22Rv1 (cell line): ENCODE measurements at regions not wholly inside any gene's neighbourhood (a gene's known extent, or its start where the extent isn't known, plus 50 kb on each side); places are given as distances from the start of the nearest gene placed in this dataset.
"Not testable (repeated sequence)": the region's sequence is repeated elsewhere in the genome, so short reads cannot be mapped to it uniquely, and the experiment has no call there.

ENCODE experiments used
- H3K27ac ChIP-seq: fragments of 450-650 bp; 2 replicates; pipeline ENCODE4 v1.5.1; 2017
- ZFX ChIP-seq: fragments of 450-650 bp; IDR thresholded peaks from 2 replicates; pipeline ENCODE4 v1.6.1; 2017; ENCODE audit warnings: antibody characterized with exemption, borderline replicate concordance
- TF ChIP-seq, protein P1 (sequence below): fragments of 450-650 bp; IDR thresholded peaks from 2 replicates; pipeline ENCODE4 v1.5.1; 2017; ENCODE audit warnings: mild to moderate bottlenecking

DNA sequence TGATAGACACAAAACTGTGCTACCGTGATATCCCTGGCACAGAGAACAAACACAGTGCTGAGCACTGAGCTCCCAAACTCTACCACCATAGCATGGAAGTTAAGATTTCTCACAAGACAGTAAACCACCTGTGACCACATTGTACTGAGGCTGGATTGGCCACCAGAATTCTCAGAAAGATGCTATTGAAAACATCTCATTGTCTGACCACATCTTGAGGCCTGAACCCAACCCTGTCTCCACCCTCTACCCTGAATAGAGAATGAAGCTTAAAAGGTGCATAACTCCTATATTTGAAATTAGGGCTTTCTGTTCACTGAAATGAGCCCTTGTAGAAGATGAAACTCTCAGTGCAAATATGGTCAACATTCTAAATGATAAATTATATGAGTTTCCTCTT lies 281.3 kb upstream of the NPAP1 start:
- no peak overlapping the region for H3K27ac ChIP-seq
- TF ChIP-seq ZFX = no peak
- TF ChIP-seq, protein P1, sequence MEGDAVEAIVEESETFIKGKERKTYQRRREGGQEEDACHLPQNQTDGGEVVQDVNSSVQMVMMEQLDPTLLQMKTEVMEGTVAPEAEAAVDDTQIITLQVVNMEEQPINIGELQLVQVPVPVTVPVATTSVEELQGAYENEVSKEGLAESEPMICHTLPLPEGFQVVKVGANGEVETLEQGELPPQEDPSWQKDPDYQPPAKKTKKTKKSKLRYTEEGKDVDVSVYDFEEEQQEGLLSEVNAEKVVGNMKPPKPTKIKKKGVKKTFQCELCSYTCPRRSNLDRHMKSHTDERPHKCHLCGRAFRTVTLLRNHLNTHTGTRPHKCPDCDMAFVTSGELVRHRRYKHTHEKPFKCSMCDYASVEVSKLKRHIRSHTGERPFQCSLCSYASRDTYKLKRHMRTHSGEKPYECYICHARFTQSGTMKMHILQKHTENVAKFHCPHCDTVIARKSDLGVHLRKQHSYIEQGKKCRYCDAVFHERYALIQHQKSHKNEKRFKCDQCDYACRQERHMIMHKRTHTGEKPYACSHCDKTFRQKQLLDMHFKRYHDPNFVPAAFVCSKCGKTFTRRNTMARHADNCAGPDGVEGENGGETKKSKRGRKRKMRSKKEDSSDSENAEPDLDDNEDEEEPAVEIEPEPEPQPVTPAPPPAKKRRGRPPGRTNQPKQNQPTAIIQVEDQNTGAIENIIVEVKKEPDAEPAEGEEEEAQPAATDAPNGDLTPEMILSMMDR = no peak

DNA sequence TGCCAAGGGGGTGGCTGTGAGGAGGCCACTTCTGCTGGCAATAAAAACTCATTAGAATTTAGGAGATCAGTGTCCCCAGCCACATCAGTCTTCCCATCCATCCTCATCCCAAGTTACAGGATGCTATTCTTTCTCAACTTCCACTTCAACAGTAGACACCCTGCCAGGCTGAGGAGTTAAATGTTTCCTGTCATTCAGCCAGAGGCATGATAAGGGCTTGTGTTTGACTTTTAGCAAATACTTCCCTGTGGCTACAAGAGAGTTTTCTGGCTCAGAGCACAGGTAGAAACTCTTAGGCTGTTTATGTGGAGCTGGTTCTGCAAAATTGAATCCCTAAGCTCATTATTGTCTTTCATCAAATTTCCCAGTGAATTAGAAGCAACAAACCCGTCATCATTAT lies 262.9 kb upstream of the NPAP1 start:
- not testable (repeated sequence) for H3K27ac ChIP-seq

DNA sequence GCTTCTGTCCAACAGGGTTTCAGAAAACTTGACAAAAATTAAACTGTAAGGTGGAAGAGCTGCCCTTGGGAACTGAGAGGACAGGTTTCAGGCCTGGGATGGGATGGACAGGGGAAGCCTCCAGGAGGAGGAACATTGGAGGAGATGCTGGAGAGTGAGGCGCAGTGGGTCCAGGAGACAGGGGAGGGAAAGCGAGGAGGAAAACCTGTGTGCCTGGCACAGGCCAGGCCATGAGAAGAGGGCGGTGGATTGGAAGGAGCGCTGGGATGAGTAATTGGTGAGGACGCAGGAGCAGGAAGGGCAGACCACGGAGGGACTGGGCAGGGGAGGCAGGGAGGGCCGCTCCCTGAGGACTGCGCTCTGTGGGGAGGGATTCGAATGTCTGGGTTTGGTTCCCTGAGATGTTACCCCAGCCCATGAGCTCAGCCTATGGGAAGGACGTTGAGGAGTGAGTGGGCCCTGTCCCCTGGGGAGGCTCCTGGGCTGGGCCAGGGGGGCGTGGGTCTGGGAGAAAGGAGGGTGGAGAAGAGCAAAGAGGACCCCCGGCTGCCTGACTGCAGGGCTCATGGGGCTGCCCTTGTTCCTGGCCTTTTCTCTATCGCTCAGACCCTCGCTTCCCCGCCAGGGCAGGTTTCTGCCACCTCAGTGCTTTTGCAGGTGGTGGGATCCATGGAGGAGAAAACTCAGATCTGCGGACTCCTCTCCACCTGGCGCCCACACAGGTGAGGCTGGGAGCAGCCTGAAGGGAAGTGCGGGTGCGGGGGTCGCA lies 249.1 kb upstream of the NPAP1 start:
- not testable (repeated sequence) for H3K27ac ChIP-seq

DNA sequence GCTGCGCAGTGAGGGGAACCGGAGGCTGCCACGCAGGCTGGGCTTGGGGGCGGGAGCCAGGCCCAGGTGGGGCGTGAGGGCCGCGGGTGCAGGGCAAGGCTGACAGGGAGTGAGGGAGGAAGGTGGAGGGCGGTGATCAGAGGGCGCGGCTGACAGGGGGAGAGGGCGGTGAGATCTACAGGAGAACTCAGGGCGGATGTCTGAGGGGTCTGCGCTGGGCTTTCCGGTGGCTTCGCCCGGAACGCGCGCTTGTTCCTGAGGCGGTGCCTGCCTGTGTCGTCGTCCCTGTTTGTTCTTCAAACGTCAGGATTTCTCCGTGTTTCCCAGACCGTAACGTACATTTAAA lies 248.5 kb upstream of the NPAP1 start:
- not testable (repeated sequence) for H3K27ac ChIP-seq

DNA sequence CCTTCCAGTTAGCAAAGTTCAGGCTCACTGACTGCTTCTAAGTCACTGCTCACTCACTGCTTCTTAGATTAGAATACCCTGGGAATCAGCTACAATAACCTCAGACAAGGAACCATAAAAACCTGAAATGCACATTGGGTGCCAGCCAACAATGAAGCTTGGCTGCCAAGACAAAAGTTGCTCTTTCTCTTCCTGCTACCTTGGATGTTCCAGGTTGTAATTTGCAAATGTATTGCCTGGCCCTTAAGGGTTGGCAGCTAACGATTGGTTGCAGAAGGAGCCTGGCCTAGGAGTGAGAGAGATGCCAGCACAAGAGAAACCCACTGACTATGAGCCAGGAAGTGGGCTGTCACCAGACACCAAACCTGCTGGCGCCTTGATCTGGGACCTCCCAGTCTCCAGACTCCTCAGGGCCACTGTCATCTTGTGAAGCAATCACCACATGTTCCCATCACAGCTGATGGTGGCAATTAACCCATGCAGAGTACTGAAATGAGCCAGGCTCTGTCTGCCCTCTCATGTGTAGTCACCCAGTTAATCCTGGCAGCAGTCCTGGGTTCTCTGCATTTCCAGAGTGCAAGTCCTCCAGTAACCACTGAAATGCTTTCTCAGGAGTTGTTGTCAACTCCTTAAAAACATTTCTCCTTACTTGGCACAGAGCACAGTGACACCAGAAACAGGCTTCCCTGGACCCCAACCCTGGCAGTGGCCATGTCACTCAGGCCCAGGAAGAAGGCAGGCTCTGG lies 240.3 kb upstream of the NPAP1 start:
- H3K27ac ChIP-seq = not testable (repeated sequence)

DNA sequence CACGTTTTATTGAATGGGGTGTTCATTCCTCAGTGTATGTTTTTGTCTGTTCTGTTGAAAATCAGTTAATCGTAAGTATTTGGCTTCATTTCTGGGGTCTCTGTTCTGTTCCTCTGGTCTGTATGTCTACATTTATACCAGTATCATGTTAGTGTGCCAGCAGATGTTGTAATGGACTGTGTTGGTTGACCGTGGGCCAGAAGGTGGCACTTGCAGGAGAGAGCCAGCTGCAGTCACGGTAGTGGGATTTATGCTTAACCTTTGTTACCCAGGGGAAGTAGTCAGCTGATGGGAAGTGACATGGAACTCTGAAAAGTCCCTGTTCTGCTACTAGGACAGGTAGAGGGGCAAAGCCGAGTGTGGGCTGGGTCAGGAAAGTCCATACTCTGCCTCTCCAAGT lies 238.3 kb upstream of the NPAP1 start:
- H3K27ac ChIP-seq = not testable (repeated sequence)

DNA sequence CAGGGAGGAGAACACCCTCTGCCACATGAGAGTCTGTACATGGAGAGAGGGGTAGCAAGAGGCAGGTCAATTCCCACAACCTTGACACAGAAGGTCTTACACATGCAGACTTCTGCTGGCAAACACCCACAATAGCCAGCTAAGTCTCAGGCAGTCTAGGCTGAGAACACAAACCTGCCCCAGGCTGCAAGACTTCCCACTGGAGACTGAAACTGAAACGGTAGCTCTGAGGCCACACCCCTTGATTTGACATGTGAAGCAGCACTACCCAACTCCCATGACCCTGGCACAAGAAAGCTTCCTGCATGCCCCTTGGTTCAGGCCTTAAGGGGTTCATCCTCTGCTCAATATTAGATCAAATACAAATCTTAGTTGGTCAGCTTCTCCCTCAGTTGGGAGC lies 237.8 kb upstream of the NPAP1 start:
- not testable (repeated sequence) for H3K27ac ChIP-seq

DNA sequence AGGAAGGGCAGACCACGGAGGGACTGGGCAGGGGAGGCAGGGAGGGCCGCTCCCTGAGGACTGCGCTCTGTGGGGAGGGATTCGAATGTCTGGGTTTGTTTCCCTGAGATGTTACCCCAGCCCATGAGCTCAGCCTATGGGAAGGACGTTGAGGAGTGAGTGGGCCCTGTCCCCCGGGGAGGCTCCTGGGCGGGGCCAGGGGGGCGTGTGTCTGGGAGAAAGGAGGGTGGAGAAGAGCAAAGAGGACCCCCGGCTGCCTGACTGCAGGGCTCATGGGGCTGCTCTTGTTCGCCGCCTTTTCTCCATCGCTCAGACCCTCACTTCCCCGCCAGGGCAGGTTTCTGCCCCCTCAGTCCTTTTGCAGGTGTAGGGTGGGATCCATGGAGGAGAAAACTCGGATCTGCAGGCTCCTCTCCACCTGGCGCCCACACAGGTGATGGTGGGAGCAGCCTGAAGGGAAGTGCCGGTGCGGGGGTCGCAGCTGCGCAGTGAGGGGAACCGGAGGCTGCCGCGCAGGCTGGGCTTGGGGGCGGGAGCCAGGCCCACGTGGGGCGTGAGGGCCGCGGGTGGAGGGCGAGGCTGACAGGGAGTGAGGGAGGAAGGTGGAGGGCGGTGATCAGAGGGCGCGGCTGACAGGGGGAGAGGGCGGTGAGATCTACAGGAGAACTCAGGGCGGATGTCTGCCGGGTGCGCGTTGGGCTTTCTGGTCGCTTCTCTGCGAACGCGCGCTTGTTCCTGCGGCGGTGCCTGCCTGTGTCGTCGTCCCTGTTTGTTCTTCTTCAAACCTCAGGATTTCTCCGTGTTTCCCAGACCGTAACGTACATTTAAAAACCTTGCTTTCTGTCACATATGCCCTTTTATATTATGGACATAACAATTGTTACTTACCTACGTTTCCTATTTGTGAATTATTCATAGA lies 198.2 kb upstream of the NPAP1 start:
- not testable (repeated sequence) for H3K27ac ChIP-seq

DNA sequence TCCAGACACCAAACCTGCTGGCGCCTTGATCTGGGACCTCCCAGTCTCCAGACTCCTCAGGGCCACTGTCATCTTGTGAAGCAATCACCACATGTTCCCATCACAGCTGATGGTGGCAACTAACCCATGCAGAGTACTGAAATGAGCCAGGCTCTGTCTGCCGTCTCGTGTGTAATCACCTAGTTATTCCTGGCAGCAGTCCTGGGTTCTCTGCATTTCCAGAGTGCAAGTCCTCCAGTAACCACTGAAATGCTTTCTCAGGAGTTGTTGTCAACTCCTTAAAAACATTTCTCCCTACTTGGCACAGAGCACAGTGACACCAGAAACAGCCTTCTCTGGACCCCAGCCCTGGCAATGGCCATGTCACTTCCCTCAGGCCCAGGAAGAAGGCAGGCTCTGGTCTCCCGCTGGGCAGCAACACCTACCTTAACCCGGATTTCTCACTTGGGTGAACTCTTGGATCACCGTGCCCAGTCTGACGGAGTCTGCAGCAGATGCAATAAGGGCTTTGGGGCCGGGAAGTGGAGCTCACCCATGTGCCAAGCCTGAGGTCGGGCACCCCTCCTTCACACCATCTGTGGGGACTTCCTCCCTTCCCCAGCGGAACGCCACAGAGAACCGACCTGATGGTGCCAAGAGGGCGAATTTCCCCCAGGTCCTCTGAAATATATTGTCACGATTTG lies 189.5 kb upstream of the NPAP1 start:
- not testable (repeated sequence) for H3K27ac ChIP-seq

DNA sequence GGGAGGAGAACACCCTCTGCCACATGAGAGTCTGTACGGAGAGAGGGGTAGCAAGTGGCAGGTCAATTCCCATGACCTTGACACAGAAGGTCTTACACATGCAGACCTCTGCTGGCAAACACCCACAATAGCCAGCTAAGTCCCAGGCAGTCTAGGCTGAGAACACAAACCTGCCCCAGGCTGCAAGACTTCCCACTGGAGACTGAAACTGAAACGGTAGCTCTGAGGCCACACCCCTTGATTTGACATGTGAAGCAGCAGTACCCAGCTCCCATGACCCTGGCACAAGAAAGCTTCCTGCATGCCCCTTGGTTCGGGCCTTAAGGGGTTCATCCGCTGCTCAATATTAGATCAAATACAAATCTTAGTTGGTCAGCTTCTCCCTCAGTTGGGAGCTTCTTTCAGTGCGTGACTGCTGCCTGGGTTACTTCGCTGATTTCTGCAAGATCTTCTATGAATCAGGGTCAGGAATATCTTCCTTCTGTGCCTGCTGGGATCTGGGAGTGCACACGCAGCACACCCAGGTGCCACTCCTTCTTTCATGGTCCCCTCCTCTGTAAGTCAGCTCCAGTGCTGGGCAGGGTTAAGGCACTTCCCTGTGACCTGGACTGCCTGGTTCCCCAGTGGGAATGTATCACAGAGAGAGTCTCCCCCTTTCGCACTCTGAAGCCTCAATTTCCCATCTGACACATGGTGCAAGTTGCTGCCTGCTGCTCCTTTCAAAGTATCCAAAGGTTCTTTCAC lies 187.2 kb upstream of the NPAP1 start:
- H3K27ac ChIP-seq = not testable (repeated sequence)

DNA sequence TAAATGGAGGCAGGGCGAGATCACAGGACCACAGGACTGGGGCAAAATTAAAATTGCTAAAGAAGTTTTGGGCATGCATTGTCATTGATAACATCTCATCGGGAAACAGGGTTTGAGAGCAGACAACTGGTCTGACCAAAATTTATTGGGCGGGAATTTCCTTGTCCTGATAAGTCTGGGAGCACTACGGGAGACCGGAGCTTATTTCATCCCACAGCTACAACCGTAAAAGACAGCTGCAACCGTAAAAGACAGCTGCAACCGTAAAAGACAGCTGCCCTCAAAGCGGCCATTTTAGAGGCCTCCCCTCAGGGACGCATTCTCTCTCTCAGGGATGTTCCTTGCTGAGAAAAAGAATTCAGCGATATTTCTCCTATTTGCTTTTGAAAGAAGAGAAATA lies 170.4 kb upstream of the NPAP1 start:
- H3K27ac ChIP-seq = not testable (repeated sequence)

DNA sequence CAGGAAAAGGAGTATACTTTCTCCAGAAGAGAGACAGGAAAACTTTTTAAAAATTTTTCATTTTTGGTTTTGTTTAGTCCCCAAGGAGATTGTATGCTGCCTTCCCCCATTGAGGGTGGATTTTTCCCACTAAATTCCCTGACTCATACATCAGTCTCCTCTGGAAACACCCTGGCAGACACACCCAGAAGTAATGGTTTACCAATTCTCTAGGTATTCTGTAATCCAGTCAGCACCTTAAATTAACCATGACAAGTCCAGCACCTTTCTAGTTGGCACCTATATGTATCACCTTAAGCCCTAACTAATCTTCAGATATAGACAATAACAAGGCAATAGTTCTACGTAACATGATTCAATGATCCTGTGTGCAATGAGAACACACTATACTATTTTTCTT lies 165.9 kb upstream of the NPAP1 start:
- not testable (repeated sequence) for H3K27ac ChIP-seq

DNA sequence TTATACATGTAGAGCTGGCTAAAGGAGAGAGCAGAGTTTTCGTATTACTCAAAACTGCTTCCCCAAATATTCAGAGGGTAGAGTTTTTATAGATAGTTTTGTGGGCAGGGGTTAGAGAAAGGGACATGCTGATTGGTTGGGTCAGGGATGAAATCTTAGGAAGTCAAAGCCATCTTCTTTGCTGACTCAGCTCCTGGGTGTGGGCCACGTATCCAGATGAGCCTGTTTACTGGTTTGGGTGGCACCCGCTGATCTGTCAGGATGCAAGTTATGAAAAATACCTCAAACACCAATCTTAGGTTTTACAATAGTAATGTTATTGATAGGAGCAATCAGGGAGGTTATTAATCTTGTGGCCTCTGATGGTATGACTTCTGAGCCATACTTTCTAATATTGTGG lies 164.0 kb upstream of the NPAP1 start:
- H3K27ac ChIP-seq = not testable (repeated sequence)

DNA sequence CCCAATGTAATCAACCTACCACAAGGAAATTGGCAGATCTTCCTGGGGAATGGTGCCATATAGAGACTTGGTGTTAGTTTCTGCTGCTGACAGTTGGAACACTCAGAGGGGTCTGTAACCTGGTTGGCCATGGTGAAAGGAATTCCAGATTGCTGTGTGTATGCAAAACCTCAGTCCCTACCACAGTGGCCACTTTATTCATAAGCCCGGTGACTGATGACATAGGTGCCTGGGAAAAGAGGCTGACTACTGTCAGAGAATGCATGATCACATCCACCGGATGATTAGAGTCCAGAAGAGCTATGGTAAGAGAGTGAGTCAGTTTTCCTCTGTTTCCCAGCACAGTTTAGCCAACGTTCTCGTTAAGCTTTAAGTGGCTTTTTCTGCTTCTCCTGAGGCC lies 156.8 kb upstream of the NPAP1 start:
- H3K27ac ChIP-seq = not testable (repeated sequence)

DNA sequence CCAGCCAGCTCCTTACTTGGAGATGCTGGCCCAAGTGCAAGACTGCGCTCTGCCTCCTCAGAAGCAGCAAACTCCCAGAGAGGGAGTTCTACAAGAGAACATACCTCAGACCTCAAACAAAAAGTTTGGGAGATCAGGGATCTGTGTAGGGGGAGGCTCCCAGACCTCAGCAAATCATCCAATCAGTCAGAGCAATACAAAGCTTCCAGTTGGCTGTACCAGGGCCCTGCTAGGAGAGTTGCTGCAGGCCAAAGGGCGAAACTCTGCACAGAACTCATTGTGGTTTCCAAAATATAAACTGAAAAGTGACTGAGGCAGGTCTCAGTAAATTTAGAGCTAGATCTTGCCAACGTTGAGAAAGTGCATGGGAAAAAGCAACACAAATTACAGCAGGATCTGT lies 144.3 kb upstream of the NPAP1 start:
- not testable (repeated sequence) for H3K27ac ChIP-seq

DNA sequence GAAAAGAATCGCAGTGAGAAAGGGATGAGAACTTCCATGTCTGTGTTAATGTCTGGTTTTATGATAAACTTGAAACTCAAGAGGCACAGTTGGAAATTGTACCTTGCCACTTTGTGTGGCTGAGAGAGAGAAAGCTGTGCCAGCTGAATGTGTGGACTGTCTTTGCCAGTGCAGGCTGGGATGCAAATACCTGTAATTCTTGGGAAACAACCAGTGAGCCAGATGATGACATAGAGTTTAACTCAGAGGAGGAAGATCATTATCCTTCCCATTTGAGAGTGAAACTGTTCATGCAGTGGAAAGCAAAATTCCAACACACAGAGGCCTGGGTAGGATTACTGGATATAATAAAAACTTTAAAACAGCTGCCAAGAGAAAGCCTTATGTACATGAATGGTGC lies 141.5 kb upstream of the NPAP1 start:
- H3K27ac ChIP-seq = not testable (repeated sequence)

DNA sequence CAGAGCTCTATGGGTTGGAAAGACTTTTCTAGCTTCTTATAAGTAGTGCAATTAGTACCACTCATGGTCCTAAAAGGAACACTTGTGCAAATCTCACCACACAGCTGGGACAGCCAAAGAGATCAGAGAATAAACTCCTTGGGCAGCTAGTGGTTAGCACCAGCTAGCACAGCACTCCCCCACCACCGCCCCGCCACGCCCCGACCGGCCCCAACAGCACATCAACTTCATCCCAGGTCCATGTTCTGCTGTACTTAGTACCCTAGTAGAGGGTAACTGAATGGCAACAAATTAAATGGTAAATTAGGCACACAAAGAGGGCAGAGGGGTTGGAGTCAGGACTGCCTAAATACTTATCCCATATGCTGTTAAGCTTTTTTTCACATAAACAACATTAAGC lies 118.3 kb upstream of the NPAP1 start:
- not testable (repeated sequence) for H3K27ac ChIP-seq
